Panc1 (cell line): ENCODE measurements at regions not wholly inside any gene's neighbourhood (a gene's known extent, or its start where the extent isn't known, plus 50 kb on each side); places are given as distances from the start of the nearest gene placed in this dataset.

Experiments
- ATAC-seq: fragments of 200-7000 bp; cut with Tn5 transposase; 2 replicates; pipeline ENCODE4 v1.9.1; 2020; ENCODE audit warnings: mild to moderate bottlenecking, moderate library complexity
- BruUV-seq: library from RNA; stranded (reverse); fragments of 400-500 nt; replicated peaks from 2 replicates; lab custom pipeline; 2021; lab: Mats Ljungman, UMichigan
- CTCF ChIA-PET: fragments of 300-600 bp; sonication (Branson Sonifier 250); formaldehyde crosslinking; loops from one replicate; lab custom pipeline; 2022; ENCODE audit warnings: antibody characterized with exemption; lab: Charles Lee
- POLR2A ChIA-PET: fragments of 300-600 bp; sonication (Branson Sonifier 250); formaldehyde crosslinking; loops from one replicate; lab custom pipeline; 2022; ENCODE audit warnings: antibody characterized with exemption; lab: Charles Lee
- DNase-seq: peaks from one replicate; pipeline ENCODE4 v3.0.0-alpha.2; 2010; ENCODE audit warnings: low read depth, low spot score
- H3K27ac ChIP-seq: 2 replicates; pipeline ENCODE4 v1.5.1; 2011; ENCODE audit warnings: mild to moderate bottlenecking, low read length, inconsistent platforms
- H3K27me3 ChIP-seq: fragments of 200-500 bp; sonication (Bioruptor generic); 2 replicates; pipeline ENCODE4 v1.6.0; 2014; ENCODE audit warnings: low read length, inconsistent platforms; ENCODE audit not compliant: control insufficient read depth, insufficient read depth
- H3K36me3 ChIP-seq: fragments of 200-500 bp; sonication (Bioruptor generic); 2 replicates; pipeline ENCODE4 v1.5.1; 2014; ENCODE audit warnings: inconsistent platforms, mild to moderate bottlenecking, low read length, moderate library complexity; ENCODE audit not compliant: control insufficient read depth, insufficient read depth
- H3K4me1 ChIP-seq: 2 replicates; pipeline ENCODE4 v1.5.1; 2011; ENCODE audit warnings: inconsistent platforms, mild to moderate bottlenecking, low read length, moderate library complexity; ENCODE audit not compliant: control insufficient read depth, insufficient read depth
- H3K4me3 ChIP-seq, 2 experiments: 2 replicates each; pipeline ENCODE4 v1.5.1; 2011 to 2012; ENCODE audit warnings: low read depth in 2 of 2, low read length in 2 of 2, mild to moderate bottlenecking in 2 of 2, inconsistent platforms in 1 of 2, moderate library complexity in 1 of 2
- H3K9me3 ChIP-seq: fragments of 200-500 bp; sonication (Bioruptor generic); 2 replicates; pipeline ENCODE4 v1.5.1; 2014; ENCODE audit warnings: low read depth, mild to moderate bottlenecking, inconsistent platforms, low read length, moderate library complexity; ENCODE audit not compliant: control insufficient read depth, insufficient read depth
- CTCF ChIP-seq: fragments of 450-650 bp; IDR thresholded peaks from 2 replicates; pipeline ENCODE4 v1.5.1; 2017; ENCODE audit warnings: mild to moderate bottlenecking
- POLR2AphosphoS5 ChIP-seq: IDR thresholded peaks from 2 replicates; pipeline ENCODE4 v1.6.1; 2012; ENCODE audit warnings: mild to moderate bottlenecking, low read depth, low read length, moderate library complexity
- REST ChIP-seq, 2 experiments: IDR thresholded peaks; 2 replicates each; pipeline ENCODE4 v1.6.1; 2011 to 2012; ENCODE audit warnings: low read depth in 2 of 2, control low read depth in 1 of 2, low read length in 1 of 2, mild to moderate bottlenecking in 1 of 2, moderate library complexity in 1 of 2; ENCODE audit not compliant: insufficient read depth in 1 of 2
- SIN3A ChIP-seq: IDR thresholded peaks from 2 replicates; pipeline ENCODE4 v1.6.1; 2012; ENCODE audit warnings: low read depth, mild to moderate bottlenecking, low read length, moderate library complexity, borderline replicate concordance; ENCODE audit not compliant: insufficient read depth
- TCF7L2 ChIP-seq: IDR thresholded peaks from 2 replicates; pipeline ENCODE4 v1.6.1; 2011; ENCODE audit warnings: mild to moderate bottlenecking, low read depth, low read length, inconsistent platforms
- in situ Hi-C: cut with HindIII; loops from 2 replicates; pipeline ENCODE4 v1.10.0; 2016; ENCODE audit warnings: low sequenced_read_pairs, low pct_unique_long_range_greater_than_20kb
- intact Hi-C: fragments of 100-400 bp; cut with micrococcal nuclease; formaldehyde crosslinking; loops from one replicate; pipeline ENCODE4 v1.10.0; 2022; ENCODE audit not compliant: unreplicated experiment

GRCh38 chr12:87368259-87368658, 660.9 kb downstream of the C12orf50 start:
- DNase-seq: no peak
- no peak for ATAC-seq
- H3K4me3 ChIP-seq: no peak overlapping the region
- ChIA-PET CTCF (no interaction called here), POLR2A (no interaction called here)
- no peaks in the 10 kb centered on the region; the same call in 1 of the 2 replicates for H3K9me3 ChIP-seq
- in situ Hi-C loops: no loop called here
- H3K36me3 ChIP-seq: no peaks in the 10 kb centered on the region
- H3K4me1 ChIP-seq: no peaks in the 10 kb centered on the region
- no peaks in the 10 kb centered on the region for H3K27me3 ChIP-seq
- BruUV-seq: no TSS peak
- intact Hi-C loops: no loop called here
- TF ChIP-seq SIN3A (no peak), CTCF (no peak), REST (IDR thresholded peaks at IDR 0.05; ENCODE audit: insufficient read depth in 1 of 2, low read depth in 2 of 2, low read length in 1 of 2) (no peak), TCF7L2 (no peak), POLR2AphosphoS5 (no peak)
- H3K27ac ChIP-seq: no peak overlapping the region

DNA sequence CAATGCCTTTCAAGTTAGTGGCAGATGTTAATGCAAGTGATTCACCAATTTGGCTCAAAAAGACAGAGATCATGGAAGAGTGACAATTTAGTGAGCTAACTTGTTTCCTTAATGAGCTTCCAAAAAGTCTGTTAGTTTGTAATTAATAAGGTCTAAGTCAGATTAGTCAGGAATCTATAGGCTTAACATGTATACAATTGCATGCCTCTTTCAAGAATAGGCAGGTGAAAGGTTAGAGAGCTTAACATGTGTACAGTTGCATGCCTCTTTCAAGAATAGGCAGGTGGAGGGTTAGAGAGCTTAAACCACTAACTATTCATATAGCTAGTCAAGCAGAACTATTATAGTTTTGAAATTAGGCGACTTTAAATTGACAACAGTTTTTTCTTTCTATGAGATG, 663.8 kb downstream of the C12orf50 start:
- no peak for ATAC-seq
- no peaks in the 10 kb centered on the region for H3K4me1 ChIP-seq
- TF ChIP-seq POLR2AphosphoS5 (no peak), TCF7L2 (no peak), SIN3A (no peak), CTCF (no peak), REST (IDR thresholded peaks at IDR 0.05; ENCODE audit: insufficient read depth in 1 of 2, low read depth in 2 of 2, low read length in 1 of 2) (no peak)
- in situ Hi-C loops (no loop called here), intact Hi-C loops (no loop called here)
- POLR2A ChIA-PET: no interaction called here
- BruUV-seq: no TSS peak
- no peaks in the 10 kb centered on the region for H3K27me3 ChIP-seq
- H3K4me3 ChIP-seq: no peak overlapping the region
- H3K36me3 ChIP-seq: no peaks in the 10 kb centered on the region
- CTCF ChIA-PET: no interaction called here
- H3K9me3 ChIP-seq: no peaks in the 10 kb centered on the region; the same call in 1 of the 2 replicates
- no peak overlapping the region for H3K27ac ChIP-seq
- DNase-seq: no peak
